ENCODE measurements at regions not wholly inside any gene's neighbourhood (a gene's known extent, or its start where the extent isn't known, plus 50 kb on each side); places are given as distances from the start of the nearest gene placed in this dataset.

GRCh38 chr2:136259551-136259950, 141.6 kb upstream of the CXCR4 start:
- TF ChIP-seq CTCF (IDR thresholded peaks at IDR 0.05): no peak
- Mint-ChIP-seq H3K27me3 (no peaks in the 10 kb centered on the region), H3K4me1 (ENCODE audit: low read depth) (peaks cover 2% of the 10 kb centered on the region), H3K4me3 (no peak overlapping the region), H3K9me3 (peaks cover 8% of the 10 kb centered on the region), H3K36me3 (ENCODE audit: low read depth) (peaks cover under 1% of the 10 kb centered on the region), H3K27ac (no peak overlapping the region)
- ATAC-seq: no peak
- CTCF ChIA-PET: interaction anchor here (1.0 to 1.3 kb wide), 3 partner anchors 8 to 24 kb away, joined by 3 to 4 read pairs (median 3); no protein-coding TSS in a partner anchor
- intact Hi-C loops (cut with micrococcal nuclease): no loop called here
- POLR2A ChIA-PET: no interaction called here
- no peak for DNase-seq

- intact Hi-C loops (cut with micrococcal nuclease): no loop called here
- ChIA-PET POLR2A (no interaction called here), CTCF (interaction anchor here (1.0 kb wide), 1 partner anchor 16 kb away, joined by 3 read pairs; no protein-coding TSS in a partner anchor)
- Mint-ChIP-seq H3K27ac (no peak overlapping the region), H3K36me3 (ENCODE audit: low read depth) (no peaks in the 10 kb centered on the region), H3K4me1 (ENCODE audit: low read depth) (peaks cover 2% of the 10 kb centered on the region), H3K27me3 (no peaks in the 10 kb centered on the region), H3K9me3 (no peaks in the 10 kb centered on the region), H3K4me3 (no peak overlapping the region)
- no peak for ATAC-seq
- no peak for TF ChIP-seq CTCF (IDR thresholded peaks at IDR 0.05)
- no peak for DNase-seq
Measured at GRCh38 chr2:136257893-136258292, 139.9 kb upstream of the CXCR4 start.

GRCh38 chr2:136255648-136256461, 137.9 kb upstream of the CXCR4 start:
- POLR2A ChIA-PET: interaction anchor here (0.7 kb wide), 1 partner anchor 137 kb away, joined by 3 read pairs; no protein-coding TSS in a partner anchor
- no peaks in the 10 kb centered on the region for H3K9me3 Mint-ChIP-seq
- DNase-seq: no peak

GRCh38 chr2:136255127-136255526, 137.2 kb upstream of the CXCR4 start:
- CTCF ChIA-PET: interaction anchor here (0.9 to 1.6 kb wide), 2 partner anchors 9 to 14 kb away, joined by 4 read pairs; no protein-coding TSS in a partner anchor

More at GRCh38 chr2:136255648-136256461, 137.9 kb upstream of the CXCR4 start:
- ATAC-seq: peak; percentile 53
- intact Hi-C loops (cut with micrococcal nuclease): no loop called here
- Mint-ChIP-seq H3K4me1 (ENCODE audit: low read depth) (peaks cover 9% of the 10 kb centered on the region), H3K36me3 (ENCODE audit: low read depth) (no peaks in the 10 kb centered on the region), H3K4me3 (no peak overlapping the region), H3K27ac (no peak overlapping the region), H3K27me3 (no peaks in the 10 kb centered on the region)
- CTCF ChIA-PET: interaction anchor here (0.9 to 1.6 kb wide), 4 partner anchors 8 to 58 kb away, joined by 3 to 4 read pairs (median 4); no protein-coding TSS in a partner anchor
- no peak for TF ChIP-seq CTCF (IDR thresholded peaks at IDR 0.05)

More at GRCh38 chr2:136255127-136255526, 137.2 kb upstream of the CXCR4 start:
- ATAC-seq (no peak), DNase-seq (no peak)
- H3K9me3 Mint-ChIP-seq: no peaks in the 10 kb centered on the region
- intact Hi-C loops (cut with micrococcal nuclease): no loop called here
- POLR2A ChIA-PET: no interaction called here
- H3K27me3 Mint-ChIP-seq: no peaks in the 10 kb centered on the region
- H3K4me1 Mint-ChIP-seq (ENCODE audit: low read depth): peaks cover 11% of the 10 kb centered on the region
- no peak for TF ChIP-seq CTCF (IDR thresholded peaks at IDR 0.05)
- no peak overlapping the region for H3K4me3 Mint-ChIP-seq
- no peak overlapping the region for H3K27ac Mint-ChIP-seq
- H3K36me3 Mint-ChIP-seq (ENCODE audit: low read depth): no peaks in the 10 kb centered on the region

Measured in activated CD8-positive, alpha-beta T cell treated with anti-CD3 and anti-CD28 coated beads for 36 hours (primary cell).